Upper lobe of left lung (tissue), 4 donors: ENCODE measurements at regions not wholly inside any gene's neighbourhood (a gene's known extent, or its start where the extent isn't known, plus 50 kb on each side); places are given as distances from the start of the nearest gene placed in this dataset.

Source experiments
- CTCF ChIP-seq, 6 experiments: fragments of 450-650 bp in 4 of 6; fragments of 200-600 bp in 2 of 6; sonication (generic) in 2 of 6; IDR thresholded peaks; one replicate each; pipeline ENCODE4 v1.5.1; 2016 to 2019; ENCODE audit warnings: antibody characterized with exemption in 6 of 6
- POLR2A ChIP-seq, 4 donors: fragments of 450-650 bp; IDR thresholded peaks; one replicate each; pipeline ENCODE4 v1.5.1; 2016 to 2017; ENCODE audit warnings: antibody characterized with exemption in 4 of 4, mild to moderate bottlenecking in 2 of 4

DNA sequence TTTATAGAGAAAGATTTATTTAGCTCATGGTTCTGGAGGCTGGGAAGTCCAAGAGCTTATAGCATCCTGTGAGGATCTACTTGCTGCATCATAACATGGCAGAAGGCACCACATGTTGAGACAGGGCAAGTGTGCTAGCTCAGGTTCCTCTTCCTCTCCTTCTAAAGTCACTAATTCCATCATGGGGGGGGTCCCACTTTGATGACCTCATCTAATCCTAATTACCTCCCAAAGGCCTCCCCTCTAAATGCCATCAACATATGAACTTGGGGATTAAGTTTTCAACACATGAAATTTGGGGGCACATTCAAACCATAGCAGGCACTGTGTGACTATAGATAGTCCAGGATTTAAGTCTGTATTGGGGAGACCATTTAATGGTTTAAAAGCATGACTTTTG lies 297.1 kb upstream of the ROPN1 start:
- TF ChIP-seq POLR2A (IDR thresholded peaks at IDR 0.05) (no peak), CTCF (IDR thresholded peaks at IDR 0.05) (no peak)
